Left ventricle myocardium superior (tissue), 1 donor: ENCODE measurements at regions not wholly inside any gene's neighbourhood (a gene's known extent, or its start where the extent isn't known, plus 50 kb on each side); places are given as distances from the start of the nearest gene placed in this dataset.
"Not testable (repeated sequence)": the region's sequence is repeated elsewhere in the genome, so short reads cannot be mapped to it uniquely, and the experiment has no call there.

Source experiments
- ATAC-seq: fragments of 200-7000 bp; cut with Tn5 transposase; one replicate; pipeline ENCODE4 v1.9.1; 2020; ENCODE audit warnings: mild to moderate bottlenecking, moderate library complexity
- DNase-seq: peaks from one replicate; pipeline ENCODE4 v3.0.0-alpha.2; 2020
- intact Hi-C: fragments of 100-400 bp; cut with micrococcal nuclease; formaldehyde crosslinking; loops from one replicate; pipeline ENCODE4 v1.11.0; 2022
- donor health status: DM: no; HTN: yes; CAD: no; lungs with severe emphysema.

GRCh38 chr16:64297863-64298600 lies 823.8 kb downstream of the CDH11 start:
- intact Hi-C loops: no loop called here
- no peak for DNase-seq

GRCh38 chr16:64295466-64295865 lies 826.4 kb downstream of the CDH11 start:
- intact Hi-C loops: no loop called here
- DNase-seq (no peak), ATAC-seq (no peak)

More at GRCh38 chr16:64297863-64298600, 823.8 kb downstream of the CDH11 start:
- ATAC-seq: peak; percentile 19

- ATAC-seq: peak; percentile 63
- intact Hi-C loops: no loop called here
- no peak for DNase-seq
Observed at GRCh38 chr16:64292953-64293352, 828.9 kb downstream of the CDH11 start.

- DNase-seq (no peak), ATAC-seq (no peak)
- intact Hi-C loops: no loop called here
Observed at GRCh38 chr16:64292161-64292560, 829.7 kb downstream of the CDH11 start.

GRCh38 chr16:64290461-64290860 lies 831.4 kb downstream of the CDH11 start:
- DNase-seq (no peak), ATAC-seq (no peak)
- intact Hi-C loops: no loop called here

GRCh38 chr16:64287655-64288528 lies 834.0 kb downstream of the CDH11 start:
- DNase-seq: no peak
- intact Hi-C loops: no loop called here
- peak; percentile 80 for ATAC-seq

GRCh38 chr16:64282181-64282580 lies 839.7 kb downstream of the CDH11 start:
- ATAC-seq: no peak
- no peak for DNase-seq
- intact Hi-C loops: no loop called here

- intact Hi-C loops: no loop called here
- DNase-seq (no peak), ATAC-seq (no peak)
Observed at GRCh38 chr16:64280317-64280716, 841.5 kb downstream of the CDH11 start.

- intact Hi-C loops: no loop called here
- ATAC-seq: no peak
- no peak for DNase-seq
Observed at GRCh38 chr16:64278196-64278595, 843.7 kb downstream of the CDH11 start.

GRCh38 chr16:64276646-64277045 lies 845.2 kb downstream of the CDH11 start:
- ATAC-seq (no peak), DNase-seq (no peak)
- intact Hi-C loops: no loop called here

- intact Hi-C loops: no loop called here
Observed at GRCh38 chr16:64272028-64272427, 849.8 kb downstream of the CDH11 start.

GRCh38 chr16:64269756-64270155 lies 852.1 kb downstream of the CDH11 start:
- intact Hi-C loops: no loop called here
- no peak for ATAC-seq

More at GRCh38 chr16:64272028-64272427, 849.8 kb downstream of the CDH11 start:
- ATAC-seq: no peak
- no peak for DNase-seq

GRCh38 chr16:64265756-64266155 lies 856.1 kb downstream of the CDH11 start:
- ATAC-seq: no peak
- intact Hi-C loops: no loop called here

More at GRCh38 chr16:64269756-64270155, 852.1 kb downstream of the CDH11 start:
- DNase-seq: no peak

GRCh38 chr16:64260631-64261401 lies 861.0 kb downstream of the CDH11 start:
- DNase-seq, ATAC-seq, intact Hi-C loops: not testable (repeated sequence)

More at GRCh38 chr16:64265756-64266155, 856.1 kb downstream of the CDH11 start:
- no peak for DNase-seq

GRCh38 chr16:64254443-64255367 lies 867.2 kb downstream of the CDH11 start:
- intact Hi-C loops: no loop called here
- DNase-seq: no peak
- ATAC-seq: no peak

- ATAC-seq (no peak), DNase-seq (no peak)
- intact Hi-C loops: no loop called here
Observed at GRCh38 chr16:64253525-64253924, 868.3 kb downstream of the CDH11 start.

GRCh38 chr16:64253096-64253495 lies 868.8 kb downstream of the CDH11 start:
- no peak for ATAC-seq
- no peak for DNase-seq
- intact Hi-C loops: no loop called here

GRCh38 chr16:64251742-64252141 lies 870.1 kb downstream of the CDH11 start:
- intact Hi-C loops: no loop called here
- peak; percentile 93 for ATAC-seq
- DNase-seq: no peak
